Activated B cell treated with CpG ODN at 0.5 μM for 24 hours (primary cell): ENCODE measurements at regions not wholly inside any gene's neighbourhood (a gene's known extent, or its start where the extent isn't known, plus 50 kb on each side); places are given as distances from the start of the nearest gene placed in this dataset.
"Not testable (repeated sequence)": the region's sequence is repeated elsewhere in the genome, so short reads cannot be mapped to it uniquely, and the experiment has no call there.

Source experiments
- ATAC-seq: fragments of 200-7000 bp; cut with Tn5 transposase; one replicate; pipeline ENCODE4 v1.10.0; 2021; ENCODE audit warnings: low read depth, mild to moderate bottlenecking, moderate library complexity
- CTCF ChIA-PET: fragments of 350-600 bp; sonication (Branson Sonifier 250); formaldehyde crosslinking; loops from one replicate; lab custom pipeline; 2021; ENCODE audit warnings: antibody characterized with exemption; lab: Charles Lee
- POLR2A ChIA-PET: fragments of 350-600 bp; sonication (Branson Sonifier 250); formaldehyde crosslinking; loops from one replicate; lab custom pipeline; 2021; ENCODE audit warnings: antibody characterized with exemption; lab: Charles Lee
- DNase-seq: peaks from one replicate; pipeline ENCODE4 v3.0.0; 2022
- H3K27ac Mint-ChIP-seq: one replicate; pipeline ENCODE4 v1.8.0; 2020; ENCODE audit warnings: mixed read lengths
- H3K27me3 Mint-ChIP-seq: one replicate; pipeline ENCODE4 v1.8.0; 2021; ENCODE audit warnings: mixed read lengths
- H3K36me3 Mint-ChIP-seq: one replicate; pipeline ENCODE4 v1.8.0; 2021; ENCODE audit warnings: low read depth, mixed read lengths
- H3K4me1 Mint-ChIP-seq: one replicate; pipeline ENCODE4 v1.8.0; 2021; ENCODE audit warnings: mixed read lengths
- H3K4me3 Mint-ChIP-seq: one replicate; pipeline ENCODE4 v1.8.0; 2020; ENCODE audit warnings: mild to moderate bottlenecking, mixed read lengths
- H3K9me3 Mint-ChIP-seq: one replicate; pipeline ENCODE4 v1.8.0; 2020; ENCODE audit warnings: mixed read lengths
- CTCF ChIP-seq: fragments of 200-600 bp; IDR thresholded peaks from one replicate; pipeline ENCODE4 v1.8.0; 2022; ENCODE audit warnings: antibody characterized with exemption, mild to moderate bottlenecking
- intact Hi-C: fragments of 100-400 bp; cut with micrococcal nuclease; formaldehyde crosslinking; loops from one replicate; pipeline ENCODE4 v1.15.1; 2024

- H3K36me3 Mint-ChIP-seq = no peaks in the 10 kb centered on the region
- H3K9me3 Mint-ChIP-seq = no peaks in the 10 kb centered on the region
- DNase-seq = no peak
- intact Hi-C loops = no loop called here
- no peak for TF ChIP-seq CTCF
- no peak overlapping the region for H3K4me3 Mint-ChIP-seq
- no peak for ATAC-seq
- H3K27ac Mint-ChIP-seq = no peak overlapping the region
- H3K4me1 Mint-ChIP-seq = no peaks in the 10 kb centered on the region
- H3K27me3 Mint-ChIP-seq = peaks cover 5% of the 10 kb centered on the region
- POLR2A ChIA-PET = no interaction called here
- CTCF ChIA-PET = no interaction called here
Observed at GRCh38 chr5:169389318-169389717, 88.4 kb upstream of the SLIT3 start.

DNA sequence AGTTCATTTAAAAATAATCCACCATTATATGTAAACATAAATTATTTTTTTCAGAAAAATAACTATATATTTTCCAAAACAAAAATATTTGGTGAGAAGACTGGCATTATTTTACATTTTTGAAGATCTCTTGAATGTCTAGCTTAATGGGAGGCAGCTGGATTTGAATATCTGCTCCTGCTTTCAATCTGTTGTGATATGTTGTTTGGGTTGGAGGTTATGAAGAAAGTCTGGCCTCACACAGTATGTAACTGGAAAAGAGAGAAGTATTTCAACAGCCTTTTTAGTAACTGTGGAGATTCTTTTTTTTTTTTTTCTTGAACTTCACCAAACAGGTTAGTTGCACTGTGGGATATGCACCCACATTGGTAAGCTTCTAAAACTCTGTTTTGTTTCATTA, 84.7 kb upstream of the SLIT3 start:
- Mint-ChIP-seq H3K4me1 (no peaks in the 10 kb centered on the region), H3K36me3 (no peaks in the 10 kb centered on the region), H3K4me3 (no peak overlapping the region), H3K27ac (no peak overlapping the region), H3K27me3 (no peaks in the 10 kb centered on the region), H3K9me3 (peaks cover 4% of the 10 kb centered on the region)
- no peak for DNase-seq
- ATAC-seq = no peak
- ChIA-PET POLR2A (no interaction called here), CTCF (no interaction called here)
- intact Hi-C loops = no loop called here
- TF ChIP-seq CTCF = no peak

GRCh38 chr5:169384661-169385060, 83.7 kb upstream of the SLIT3 start:
- intact Hi-C loops = no loop called here
- H3K27ac Mint-ChIP-seq = no peak overlapping the region
- POLR2A ChIA-PET = no interaction called here
- no peaks in the 10 kb centered on the region for H3K36me3 Mint-ChIP-seq
- peaks cover 7% of the 10 kb centered on the region for H3K9me3 Mint-ChIP-seq
- no peak for ATAC-seq
- H3K4me1 Mint-ChIP-seq = no peaks in the 10 kb centered on the region
- CTCF ChIA-PET = no interaction called here
- no peak for DNase-seq
- TF ChIP-seq CTCF = no peak
- no peaks in the 10 kb centered on the region for H3K27me3 Mint-ChIP-seq
- no peak overlapping the region for H3K4me3 Mint-ChIP-seq

DNA sequence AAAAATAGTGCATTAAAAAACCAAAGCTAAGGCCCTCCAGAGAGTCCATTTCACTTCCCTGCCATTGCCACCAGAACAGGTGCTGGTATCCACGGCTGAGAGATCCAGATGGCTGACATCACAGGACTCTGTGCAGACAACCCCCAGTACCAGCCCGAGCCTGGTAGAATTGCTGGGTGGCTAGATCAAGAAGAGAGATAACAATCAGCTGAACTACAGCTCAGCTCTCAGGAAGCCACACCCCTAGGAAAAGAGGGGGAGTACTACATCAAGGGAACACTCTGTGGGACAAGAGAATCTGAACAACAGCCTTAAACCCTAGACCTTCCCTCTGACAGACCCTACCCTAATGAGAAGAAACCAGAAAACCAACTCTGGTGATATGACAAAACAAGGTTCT, 73.8 kb upstream of the SLIT3 start:
- Mint-ChIP-seq H3K4me3 (no peak overlapping the region), H3K27me3 (no peaks in the 10 kb centered on the region), H3K9me3 (peaks cover 14% of the 10 kb centered on the region), H3K27ac (no peak overlapping the region), H3K36me3 (no peaks in the 10 kb centered on the region), H3K4me1 (no peaks in the 10 kb centered on the region)
- intact Hi-C loops = no loop called here
- DNase-seq (no peak), ATAC-seq (no peak)
- POLR2A ChIA-PET = no interaction called here
- no peak for TF ChIP-seq CTCF
- CTCF ChIA-PET = no interaction called here

DNA sequence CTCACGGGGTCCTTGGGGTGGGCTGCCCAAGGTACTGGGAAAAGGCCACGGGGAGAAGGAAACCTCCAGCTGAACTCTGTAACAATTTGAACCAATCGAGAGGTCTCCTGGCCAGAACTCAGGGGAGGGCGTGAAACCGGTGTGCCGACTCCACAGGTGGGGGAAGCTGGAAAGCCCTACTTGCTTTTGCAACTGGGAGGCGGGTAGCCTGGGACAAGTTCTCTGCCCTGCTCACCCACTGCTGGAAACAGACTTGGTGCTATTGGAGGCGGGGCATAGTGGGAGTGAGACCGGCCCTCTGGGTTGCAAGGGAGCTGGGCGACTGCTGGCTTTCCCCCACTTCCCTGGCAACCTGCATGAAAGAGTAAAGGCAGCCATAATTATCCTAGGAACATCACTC, 73.2 kb upstream of the SLIT3 start:
- ChIA-PET CTCF (no interaction called here), POLR2A (no interaction called here)
- H3K27me3 Mint-ChIP-seq = no peaks in the 10 kb centered on the region
- no peak for TF ChIP-seq CTCF
- intact Hi-C loops = no loop called here
- no peaks in the 10 kb centered on the region for H3K4me1 Mint-ChIP-seq
- no peak overlapping the region for H3K4me3 Mint-ChIP-seq
- peaks cover 14% of the 10 kb centered on the region for H3K9me3 Mint-ChIP-seq
- ATAC-seq (no peak), DNase-seq (no peak)
- no peaks in the 10 kb centered on the region for H3K36me3 Mint-ChIP-seq
- H3K27ac Mint-ChIP-seq = no peak overlapping the region

DNA sequence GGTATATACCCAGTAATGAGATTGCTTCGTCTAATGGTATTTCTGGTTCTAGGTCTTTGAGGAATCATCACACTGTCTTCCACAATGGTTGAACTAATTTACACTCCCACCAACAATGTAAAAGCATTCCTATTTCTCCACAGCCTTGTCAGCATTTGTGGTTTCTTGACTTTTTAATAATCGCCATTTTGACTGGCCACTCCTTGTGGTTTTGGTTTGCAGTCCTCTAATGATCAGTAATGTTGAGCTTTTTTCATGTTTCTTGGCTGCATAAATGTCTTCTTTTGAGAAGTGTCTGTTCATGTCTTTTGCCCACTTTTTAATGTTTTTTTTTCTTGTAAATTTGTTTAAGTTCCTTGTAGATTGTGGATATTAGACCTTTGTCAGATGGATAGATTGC, 70.9 kb upstream of the SLIT3 start:
- H3K36me3 Mint-ChIP-seq, ATAC-seq, POLR2A ChIA-PET, intact Hi-C loops, H3K27ac Mint-ChIP-seq, H3K27me3 Mint-ChIP-seq, H3K4me1 Mint-ChIP-seq, H3K4me3 Mint-ChIP-seq, CTCF ChIA-PET, DNase-seq, H3K9me3 Mint-ChIP-seq: not testable (repeated sequence)
